ENCODE measurements at regions not wholly inside any gene's neighbourhood (a gene's known extent, or its start where the extent isn't known, plus 50 kb on each side); places are given as distances from the start of the nearest gene placed in this dataset.

- TF ChIP-seq POLR2AphosphoS5 (IDR thresholded peaks at IDR 0.05; ENCODE audit: low read depth), result no peak
- no peak for TF ChIP-seq SPI1 (IDR thresholded peaks at IDR 0.05; ENCODE audit: borderline replicate concordance, low read depth)
- TF ChIP-seq, protein P1, sequence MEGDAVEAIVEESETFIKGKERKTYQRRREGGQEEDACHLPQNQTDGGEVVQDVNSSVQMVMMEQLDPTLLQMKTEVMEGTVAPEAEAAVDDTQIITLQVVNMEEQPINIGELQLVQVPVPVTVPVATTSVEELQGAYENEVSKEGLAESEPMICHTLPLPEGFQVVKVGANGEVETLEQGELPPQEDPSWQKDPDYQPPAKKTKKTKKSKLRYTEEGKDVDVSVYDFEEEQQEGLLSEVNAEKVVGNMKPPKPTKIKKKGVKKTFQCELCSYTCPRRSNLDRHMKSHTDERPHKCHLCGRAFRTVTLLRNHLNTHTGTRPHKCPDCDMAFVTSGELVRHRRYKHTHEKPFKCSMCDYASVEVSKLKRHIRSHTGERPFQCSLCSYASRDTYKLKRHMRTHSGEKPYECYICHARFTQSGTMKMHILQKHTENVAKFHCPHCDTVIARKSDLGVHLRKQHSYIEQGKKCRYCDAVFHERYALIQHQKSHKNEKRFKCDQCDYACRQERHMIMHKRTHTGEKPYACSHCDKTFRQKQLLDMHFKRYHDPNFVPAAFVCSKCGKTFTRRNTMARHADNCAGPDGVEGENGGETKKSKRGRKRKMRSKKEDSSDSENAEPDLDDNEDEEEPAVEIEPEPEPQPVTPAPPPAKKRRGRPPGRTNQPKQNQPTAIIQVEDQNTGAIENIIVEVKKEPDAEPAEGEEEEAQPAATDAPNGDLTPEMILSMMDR (IDR thresholded peaks at IDR 0.05; ENCODE audit: insufficient read depth, low read length), result no peak
- TF ChIP-seq GABPA (IDR thresholded peaks at IDR 0.05; ENCODE audit: low read depth), result no peak
- no peak for TF ChIP-seq REST (IDR thresholded peaks at IDR 0.05; ENCODE audit: insufficient replicate concordance, low read depth)
- no peak overlapping the region for H3K4me3 ChIP-seq (replicated peaks; ENCODE audit: insufficient read depth, low read length)
- H3K27ac ChIP-seq (replicated peaks), result no peak overlapping the region
- DNase-seq (ENCODE audit: low read depth in 1 of 2, low spot score in 1 of 2), result no peak
- H3K27me3 ChIP-seq (ENCODE audit: insufficient read depth, poor library complexity, severe bottlenecking), result no peaks in the 10 kb centered on the region
These were observed 185.2 kb upstream of the RGMB start for GRCh38 chr5:98588215-98588614.

- Histone ChIP-seq H3K4me3 (replicated peaks; ENCODE audit: insufficient read depth, low read length) (no peak overlapping the region), H3K27ac (replicated peaks) (no peak overlapping the region), H3K27me3 (ENCODE audit: insufficient read depth, poor library complexity, severe bottlenecking) (no peaks in the 10 kb centered on the region)
- DNase-seq (ENCODE audit: low read depth in 1 of 2, low spot score in 1 of 2), result no peak
- TF ChIP-seq GABPA (IDR thresholded peaks at IDR 0.05; ENCODE audit: low read depth), result no peak
- TF ChIP-seq, protein P1 (IDR thresholded peaks at IDR 0.05; ENCODE audit: insufficient read depth, low read length), result no peak
- no peak for TF ChIP-seq POLR2AphosphoS5 (IDR thresholded peaks at IDR 0.05; ENCODE audit: low read depth)
- no peak for TF ChIP-seq SPI1 (IDR thresholded peaks at IDR 0.05; ENCODE audit: borderline replicate concordance, low read depth)
- TF ChIP-seq REST (IDR thresholded peaks at IDR 0.05; ENCODE audit: insufficient replicate concordance, low read depth), result no peak
These were observed 180.0 kb upstream of the RGMB start for GRCh38 chr5:98593418-98593817.

DNA sequence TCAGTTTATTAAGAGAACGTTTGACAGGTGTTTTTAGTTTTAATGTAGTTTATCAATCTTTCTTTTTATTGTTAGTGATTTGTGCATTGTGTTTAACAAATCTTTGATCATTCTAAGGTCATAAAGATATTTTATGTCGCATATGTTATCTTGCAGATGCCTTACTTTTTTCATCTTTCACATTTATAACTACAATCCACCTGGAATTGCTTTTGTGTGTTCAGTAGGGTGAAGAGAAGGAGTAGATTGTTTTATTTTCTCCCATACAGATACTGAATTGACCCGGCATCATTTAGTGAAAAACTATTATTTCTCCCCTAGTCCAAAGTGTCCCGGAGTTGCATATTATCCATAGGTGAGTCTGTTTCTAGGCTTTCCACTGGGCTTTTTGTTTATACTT lies 179.4 kb upstream of the RGMB start:
- Histone ChIP-seq H3K27ac (replicated peaks) (no peak overlapping the region), H3K4me3 (replicated peaks; ENCODE audit: insufficient read depth, low read length) (no peak overlapping the region), H3K27me3 (ENCODE audit: insufficient read depth, poor library complexity, severe bottlenecking) (no peaks in the 10 kb centered on the region)
- no peak for DNase-seq (ENCODE audit: low read depth in 1 of 2, low spot score in 1 of 2)
- TF ChIP-seq, protein P1 (IDR thresholded peaks at IDR 0.05; ENCODE audit: insufficient read depth, low read length), result no peak
- TF ChIP-seq POLR2AphosphoS5 (IDR thresholded peaks at IDR 0.05; ENCODE audit: low read depth) (no peak), SPI1 (IDR thresholded peaks at IDR 0.05; ENCODE audit: borderline replicate concordance, low read depth) (no peak), REST (IDR thresholded peaks at IDR 0.05; ENCODE audit: insufficient replicate concordance, low read depth) (no peak), GABPA (IDR thresholded peaks at IDR 0.05; ENCODE audit: low read depth) (no peak)
